HG03469 (cell line): ENCODE measurements at regions not wholly inside any gene's neighbourhood (a gene's known extent, or its start where the extent isn't known, plus 50 kb on each side); places are given as distances from the start of the nearest gene placed in this dataset.

ENCODE experiments used
- ATAC-seq: cut with Tn5 transposase; IDR thresholded peaks from one replicate; pipeline ENCODE4 v1.9.1; 2021; ENCODE audit warnings: mild to moderate bottlenecking, moderate library complexity, moderate number of reproducible peaks; ENCODE audit not compliant: unreplicated experiment

DNA sequence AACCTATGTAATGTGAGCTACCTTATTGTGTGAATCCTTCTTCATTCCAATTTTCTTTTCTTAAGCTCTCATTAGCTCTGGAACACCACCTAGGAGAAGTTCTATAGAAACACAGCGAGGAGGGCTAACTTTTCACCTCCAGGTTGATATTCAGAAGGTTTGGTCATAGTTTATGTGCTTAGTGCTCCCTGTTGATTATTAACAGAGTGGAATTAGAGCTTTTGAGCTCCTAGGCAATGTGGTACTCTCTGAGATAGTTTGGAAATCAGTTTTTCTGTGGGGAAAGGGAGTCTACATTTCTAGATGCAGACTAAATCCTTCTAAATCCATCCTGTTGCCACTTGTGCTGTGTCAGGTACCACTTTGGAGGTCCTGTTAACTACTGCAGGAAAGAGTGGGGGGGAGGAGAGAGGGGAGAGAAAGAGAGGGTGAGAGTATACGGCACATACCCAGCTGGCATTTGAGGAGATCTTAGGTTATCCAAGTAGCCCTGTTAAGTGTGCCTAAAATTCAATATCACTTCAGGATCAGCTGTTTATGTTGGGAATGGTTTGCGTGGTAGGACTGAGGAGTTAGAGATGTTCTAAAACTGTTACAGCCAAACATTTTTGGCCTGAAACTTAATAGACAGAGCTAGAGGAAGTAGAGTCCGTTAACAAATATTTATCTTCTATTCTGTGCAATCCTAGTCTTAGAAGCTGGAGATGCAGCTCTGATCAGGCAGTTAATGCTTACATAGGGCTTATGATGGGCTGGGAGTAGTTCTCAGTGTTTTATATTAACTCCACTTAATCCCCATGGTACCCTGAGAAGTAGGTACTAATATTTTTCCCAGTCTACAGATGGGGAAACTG lies 117.5 kb upstream of the PROK2 start:
- no peak for ATAC-seq

DNA sequence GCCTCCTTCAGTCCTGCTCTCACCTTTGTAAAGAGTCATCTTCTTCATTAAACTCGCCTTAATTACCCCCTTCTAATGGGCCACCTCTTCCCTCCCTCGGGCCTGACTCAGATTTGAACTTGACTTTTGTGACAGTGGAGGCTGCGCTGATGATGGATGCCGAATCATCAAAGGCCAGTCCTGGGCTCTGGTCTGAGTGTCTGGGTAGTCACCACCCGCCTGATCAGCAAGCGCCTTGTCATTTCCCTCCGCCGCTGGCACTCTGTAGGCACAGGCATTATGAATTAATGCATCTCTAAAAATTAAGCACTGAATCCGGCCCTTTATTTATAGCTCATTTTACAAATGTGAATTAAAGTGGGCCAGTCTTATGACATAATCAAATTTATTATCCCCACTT lies 116.7 kb upstream of the PROK2 start:
- no peak for ATAC-seq

DNA sequence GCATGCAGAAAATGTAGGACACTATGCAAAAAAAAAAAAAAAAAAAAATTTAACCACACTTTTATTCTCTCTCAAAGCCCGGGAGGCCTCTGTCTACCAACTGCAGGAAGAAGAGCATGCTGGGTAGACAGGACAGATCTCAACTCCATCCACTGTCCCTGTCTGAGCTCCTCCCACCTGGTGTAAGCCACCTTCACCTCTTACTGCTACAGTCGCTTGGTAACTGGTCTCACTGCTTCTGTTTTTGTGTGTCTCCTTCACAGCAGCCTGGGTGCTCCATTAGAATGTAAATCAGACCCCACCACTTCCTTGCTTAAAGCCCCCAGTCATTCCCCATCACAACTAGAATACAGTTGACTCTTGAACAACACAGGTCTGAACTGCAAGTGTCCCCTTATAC lies 115.1 kb upstream of the PROK2 start:
- ATAC-seq, result no peak

DNA sequence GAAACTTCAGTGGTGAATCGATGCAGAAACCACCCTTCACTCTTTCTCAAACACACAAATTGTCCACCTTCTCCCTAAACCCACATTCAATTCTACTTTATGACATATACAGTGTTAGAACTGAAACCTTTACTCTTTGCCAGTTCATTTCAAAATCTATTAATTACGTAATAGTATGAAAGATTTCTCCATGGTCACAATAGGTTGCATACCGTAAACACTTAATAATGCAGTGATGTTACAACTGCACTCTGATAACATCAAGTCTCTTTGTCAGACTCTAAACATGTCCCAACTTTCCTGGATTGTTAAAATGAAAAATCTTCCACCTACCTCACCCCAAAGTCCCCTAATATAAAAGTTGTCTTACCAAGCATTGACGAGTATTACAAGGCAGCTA lies 111.8 kb upstream of the PROK2 start:
- no peak for ATAC-seq

DNA sequence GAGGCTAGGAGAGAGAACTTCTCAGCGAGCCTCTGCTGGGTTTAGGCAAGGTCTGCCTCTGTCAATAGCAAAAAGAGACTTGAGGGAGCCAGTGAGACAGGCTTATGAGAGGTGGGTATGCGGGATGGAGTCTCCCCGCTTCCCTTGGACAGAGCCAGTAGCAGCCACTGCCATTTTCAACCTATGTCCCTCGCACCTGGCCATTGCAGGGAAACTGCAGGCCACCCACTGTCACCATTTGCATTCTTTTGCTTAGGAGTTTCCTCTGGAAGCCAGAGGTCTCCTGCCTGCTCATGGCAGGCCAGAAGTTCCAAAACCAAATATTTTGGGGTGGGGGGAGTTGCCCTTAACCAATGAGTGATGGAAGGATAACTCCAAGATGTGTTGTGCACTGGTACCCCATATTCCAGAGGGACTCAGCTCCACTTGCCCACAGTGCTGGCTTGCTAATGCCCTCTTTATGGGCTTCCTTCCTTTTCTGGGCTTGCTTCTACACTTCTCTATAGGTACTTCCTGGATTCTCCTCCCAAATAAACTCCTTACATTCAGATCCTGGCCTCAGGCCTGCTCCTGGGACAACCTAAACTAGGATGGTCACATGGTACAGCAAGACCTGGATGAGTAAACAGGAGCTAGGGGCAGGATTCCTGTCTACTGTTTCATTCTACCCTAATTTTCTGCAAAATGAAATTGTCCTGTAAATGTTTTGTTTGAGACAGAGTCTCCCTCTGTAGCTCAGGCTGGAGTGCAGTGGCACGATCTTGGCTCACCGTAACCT lies 108.9 kb upstream of the PROK2 start:
- ATAC-seq, result no peak

DNA sequence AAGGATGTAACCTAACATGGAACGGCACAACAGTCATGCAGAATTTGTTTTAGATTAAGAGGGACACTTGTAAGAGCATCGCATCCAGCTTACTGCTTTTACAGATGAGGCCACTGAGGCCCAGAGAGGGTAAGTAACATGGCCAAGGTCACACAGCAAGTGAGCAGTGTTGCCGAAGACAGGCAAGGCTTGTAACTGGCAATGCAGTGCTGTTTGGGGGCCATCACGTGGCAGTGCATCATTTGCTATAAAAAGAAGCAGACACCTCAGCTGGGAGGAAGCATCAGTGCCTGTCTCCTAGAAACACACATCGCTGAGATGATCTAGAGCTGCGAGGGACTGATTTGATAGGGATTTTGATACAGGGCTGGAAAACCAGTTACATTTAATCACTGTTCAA lies 108.2 kb upstream of the PROK2 start:
- ATAC-seq, result no peak

DNA sequence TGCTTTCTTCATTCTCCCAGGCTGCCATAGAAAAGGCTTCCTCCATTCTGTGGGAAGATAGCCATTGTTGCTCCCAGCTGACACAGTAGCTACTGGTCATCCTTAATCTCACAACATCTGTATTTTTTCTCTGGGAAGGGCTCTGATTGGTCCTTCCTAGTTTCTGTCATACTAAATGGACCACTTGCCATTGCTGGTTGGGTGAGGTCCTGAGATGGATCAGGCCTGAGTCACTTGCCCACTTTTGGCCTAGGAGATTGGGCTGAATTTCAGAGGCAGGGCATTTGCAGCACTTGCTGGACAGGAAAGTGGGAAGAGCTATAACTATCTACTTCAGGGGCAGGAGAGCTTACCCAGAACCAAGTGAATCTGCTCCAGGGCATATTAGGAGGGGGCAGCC lies 106.5 kb upstream of the PROK2 start:
- no peak for ATAC-seq

DNA sequence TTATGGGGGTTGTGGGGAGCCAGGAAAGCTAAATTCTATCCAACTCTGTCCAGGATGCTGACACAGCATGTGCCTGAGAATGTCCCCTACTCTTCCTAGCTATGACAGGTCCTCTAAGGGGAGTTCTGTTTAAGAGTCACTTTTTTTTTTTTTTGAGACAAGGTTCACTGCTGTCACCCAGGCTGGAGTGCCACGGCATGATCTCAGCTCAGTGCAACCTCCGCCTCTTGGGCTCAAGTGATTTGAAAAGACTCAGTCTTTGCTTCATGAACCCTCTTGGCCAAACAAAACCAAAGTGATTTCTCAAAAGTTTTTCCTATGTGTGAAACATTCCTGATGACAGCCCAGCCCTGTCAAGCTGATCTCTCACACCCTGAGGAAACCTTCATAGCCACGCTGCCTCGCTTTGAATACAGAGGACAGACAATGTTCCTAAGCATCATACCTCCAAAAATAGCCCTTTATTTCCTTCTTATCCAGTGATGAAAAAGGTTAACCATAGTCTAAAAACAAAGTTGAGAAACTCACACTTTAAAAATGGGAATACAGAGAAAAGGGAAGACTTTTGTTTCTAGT lies 105.5 kb upstream of the PROK2 start:
- ATAC-seq, result no peak

DNA sequence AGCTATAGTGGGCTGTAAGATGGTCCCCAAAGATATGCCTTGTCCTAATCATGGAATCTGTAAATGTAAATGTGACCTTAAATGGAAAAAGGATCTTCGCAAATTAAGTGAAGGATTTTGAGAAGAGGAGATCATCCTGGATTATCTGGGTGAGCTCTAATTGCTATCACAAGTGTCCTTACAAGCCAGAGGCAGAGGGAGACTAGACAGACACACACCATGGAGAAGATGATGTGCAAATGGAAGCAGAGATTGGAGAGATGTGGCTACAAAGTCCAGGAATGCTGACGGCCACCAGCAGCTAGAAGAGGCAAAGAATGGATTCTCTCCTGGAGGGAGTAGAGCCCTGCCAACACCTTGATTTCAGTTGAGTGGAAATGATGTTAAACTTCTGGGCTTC lies 102.3 kb upstream of the PROK2 start:
- ATAC-seq, result no peak

DNA sequence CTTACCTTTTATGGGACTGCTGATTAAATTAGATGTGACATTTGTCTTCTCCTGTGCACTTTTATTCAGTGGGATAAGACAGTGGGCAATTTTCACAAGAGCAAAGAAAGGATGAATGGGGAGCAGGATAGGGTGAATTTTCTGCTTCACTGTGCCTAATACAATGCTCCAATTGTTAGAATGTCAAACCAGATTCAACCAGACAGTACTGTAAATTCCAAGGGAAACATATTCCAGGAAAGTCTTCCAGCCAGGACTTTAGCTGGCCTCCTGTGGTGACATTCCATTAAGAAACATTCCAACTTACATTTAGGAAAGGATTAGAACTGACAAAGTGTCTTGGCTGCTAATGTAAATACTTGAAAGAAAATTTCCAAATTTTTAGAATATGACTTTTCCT lies 100.1 kb upstream of the PROK2 start:
- no peak for ATAC-seq

DNA sequence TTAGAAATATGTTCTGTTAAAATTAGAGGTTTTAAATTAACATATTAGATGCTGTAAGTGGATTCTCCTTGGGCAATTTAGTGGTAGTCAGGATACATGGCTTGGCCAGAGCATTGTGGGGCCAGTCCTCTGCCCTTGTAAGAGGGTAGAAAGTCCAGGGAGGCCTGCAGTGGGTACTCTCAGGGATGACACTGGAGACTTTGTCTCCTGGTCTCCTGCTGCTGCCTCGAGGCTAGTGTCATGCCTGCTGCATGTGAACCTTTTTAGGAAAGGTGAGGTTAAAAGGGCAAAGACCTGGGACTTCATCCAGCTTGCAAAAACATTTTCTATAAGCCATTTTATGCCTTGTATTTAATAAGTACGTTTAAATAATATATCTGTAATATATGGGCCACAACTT lies 96.8 kb upstream of the PROK2 start:
- no peak for ATAC-seq

DNA sequence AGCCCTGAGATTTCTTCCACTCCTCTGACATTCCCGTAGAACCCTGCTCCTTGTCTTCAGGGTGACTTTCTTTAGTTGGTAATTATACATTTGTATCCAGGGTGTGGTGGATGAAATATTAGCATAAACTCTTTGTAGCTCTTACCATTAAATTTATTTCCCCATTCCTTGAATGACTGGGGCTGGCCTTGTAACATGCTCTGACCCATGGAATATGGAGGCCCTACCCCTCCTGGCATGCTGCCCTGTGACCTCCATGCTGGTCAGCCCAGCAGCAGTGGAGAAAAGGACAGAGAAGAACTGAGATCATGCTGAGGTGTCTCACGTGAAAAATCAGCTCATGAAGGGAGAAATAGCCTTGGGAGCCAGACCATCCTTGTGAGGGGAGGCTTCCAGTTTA lies 96.1 kb upstream of the PROK2 start:
- ATAC-seq, result no peak

DNA sequence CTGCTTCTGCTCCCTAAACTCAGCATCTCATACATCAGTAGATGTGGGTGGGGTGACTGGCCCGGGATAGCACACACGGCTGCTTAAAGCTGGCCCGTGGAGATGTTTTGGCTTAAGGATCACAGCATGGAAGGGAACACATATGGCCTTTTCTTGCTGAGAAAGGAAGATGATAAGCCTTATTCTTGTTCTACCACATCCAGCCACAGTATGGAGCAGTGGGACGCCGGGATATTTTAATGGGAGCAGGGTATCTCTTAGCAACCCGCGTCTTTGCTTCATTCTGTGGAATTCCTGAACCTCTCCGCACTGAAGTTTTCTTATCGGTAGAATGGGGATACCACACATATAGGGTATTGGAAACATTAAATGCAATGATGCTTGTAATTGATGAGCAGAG lies 94.1 kb upstream of the PROK2 start:
- ATAC-seq, result no peak

DNA sequence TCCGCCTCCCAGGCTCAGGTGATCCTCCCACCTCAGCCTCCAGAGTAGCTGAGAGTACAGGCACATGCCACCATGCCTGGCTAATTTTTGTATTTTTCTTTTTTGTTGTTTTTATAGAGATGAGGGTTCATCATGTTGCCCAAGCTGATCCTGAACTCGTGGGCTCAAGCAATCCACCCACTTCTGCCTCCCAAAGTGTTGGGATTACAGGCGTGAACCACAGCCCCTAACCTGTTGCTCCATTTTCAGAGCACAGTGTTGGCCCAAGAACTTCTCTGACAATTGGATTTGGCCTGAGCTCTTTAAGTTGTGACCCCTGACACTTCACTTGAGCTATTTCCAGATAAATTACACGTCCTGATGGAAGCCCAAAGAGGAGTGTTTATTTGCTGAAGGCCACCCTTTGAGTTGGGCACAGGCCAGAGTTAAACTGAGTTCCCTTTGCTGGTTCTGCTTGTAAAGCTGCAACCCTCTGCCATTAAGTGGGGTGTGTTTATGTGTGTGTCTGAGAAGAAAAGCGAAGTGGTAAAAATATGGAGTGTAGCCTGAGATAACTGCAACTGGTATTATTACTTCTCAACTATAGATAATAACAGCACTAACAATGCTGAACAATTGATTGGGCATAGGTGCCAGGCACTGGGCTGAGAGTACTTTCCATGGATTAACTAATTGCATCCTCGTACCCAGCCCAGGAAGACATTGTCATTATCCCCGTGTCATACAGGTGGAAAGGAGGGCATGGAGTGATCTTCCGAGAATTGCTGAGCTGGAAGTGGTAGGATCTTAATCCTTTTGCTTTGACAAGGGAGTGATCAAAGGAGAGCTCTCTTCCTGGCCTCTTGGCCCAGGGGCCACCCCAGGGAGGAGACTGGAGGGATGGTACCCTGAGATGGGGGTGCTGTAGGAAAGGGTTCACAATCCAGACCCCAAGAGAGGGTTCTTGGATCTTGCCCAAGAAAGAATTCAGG lies 91.5 kb upstream of the PROK2 start:
- ATAC-seq, result no peak

DNA sequence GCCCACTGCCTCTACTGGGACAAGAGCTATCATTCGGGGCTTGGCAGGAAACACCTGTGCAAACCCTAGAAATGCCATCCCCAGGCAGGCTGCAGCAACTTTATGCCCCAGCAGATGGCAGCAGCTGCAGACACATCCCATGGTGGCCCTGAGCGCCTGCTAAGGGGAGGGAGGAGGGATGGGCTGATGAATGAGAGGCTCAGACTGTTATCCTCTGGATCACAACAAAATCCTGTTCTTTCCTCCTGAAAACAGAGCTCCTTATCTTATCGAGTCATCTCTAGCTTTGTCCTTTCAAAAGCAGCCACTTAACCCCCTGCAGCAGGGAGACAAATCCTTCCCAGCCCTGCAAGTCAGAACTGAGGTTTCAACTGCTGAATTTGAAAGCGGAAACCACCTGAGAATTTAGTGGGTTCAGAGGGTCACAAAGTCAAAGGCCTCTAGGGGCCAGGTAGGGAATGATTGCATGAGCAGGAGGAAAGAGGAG lies 90.6 kb upstream of the PROK2 start:
- peak; percentile 72 for ATAC-seq

DNA sequence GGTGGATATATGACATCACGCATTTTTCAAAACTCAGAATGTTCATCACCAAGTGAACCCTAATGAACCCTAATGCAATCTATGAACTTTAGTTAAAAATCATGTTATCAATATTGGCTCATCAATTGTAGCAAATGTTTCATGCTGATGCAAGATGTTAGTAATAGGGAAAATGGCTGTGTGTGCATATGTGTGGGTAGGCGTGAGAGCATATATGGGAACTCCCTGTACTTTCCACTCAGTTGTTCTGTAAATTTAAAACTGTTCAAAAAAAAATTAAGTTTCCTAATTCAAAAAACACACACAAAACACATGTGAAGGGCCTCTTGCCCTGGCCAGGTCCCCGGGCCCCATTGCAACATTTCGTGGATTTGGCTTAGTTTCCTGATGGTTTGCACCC lies 89.7 kb upstream of the PROK2 start:
- ATAC-seq, result no peak

DNA sequence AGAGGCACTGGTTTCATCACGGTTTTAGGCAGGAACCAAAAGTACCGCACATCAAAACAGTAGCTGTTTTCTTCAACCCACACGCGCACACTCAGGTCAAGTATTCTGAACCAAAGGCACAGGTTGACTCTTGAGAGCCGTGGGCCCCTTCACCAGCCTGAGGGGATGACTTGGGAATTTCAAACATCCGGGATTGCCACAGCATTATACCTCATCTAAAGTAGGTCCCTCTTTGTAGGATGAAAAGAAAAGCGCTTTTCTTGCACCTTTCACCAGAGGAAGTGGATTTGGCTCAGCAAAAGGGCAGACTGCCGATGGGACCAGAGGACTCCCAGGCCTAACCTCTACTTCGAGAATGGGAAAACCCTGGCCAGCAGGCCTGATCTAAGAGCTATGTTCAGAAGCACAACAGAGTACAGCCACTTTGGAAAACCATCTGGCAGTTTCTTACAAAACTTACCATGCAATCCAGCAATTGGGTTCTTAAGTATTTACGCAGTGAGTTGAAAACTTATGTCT lies 88.2 kb upstream of the PROK2 start:
- no peak for ATAC-seq

DNA sequence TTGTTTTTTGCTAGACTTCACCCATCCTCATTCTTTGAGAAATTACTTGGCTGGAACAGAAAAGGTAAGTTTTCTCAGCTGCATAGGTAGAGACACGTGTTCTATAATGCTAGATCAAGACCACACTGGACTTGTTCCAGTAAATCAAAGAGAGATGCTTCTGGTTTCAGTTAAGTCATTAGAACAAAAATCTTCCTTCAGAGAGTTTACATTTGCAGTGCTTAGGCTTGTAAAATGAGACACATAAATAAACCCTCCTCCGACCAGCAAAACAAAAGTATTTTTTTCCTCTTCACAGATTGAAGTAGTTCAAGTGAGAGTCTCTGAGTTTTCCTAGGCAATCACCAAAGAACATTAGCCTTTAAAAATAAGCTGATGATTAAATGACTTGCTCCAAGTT lies 87.3 kb upstream of the PROK2 start:
- ATAC-seq, result no peak

DNA sequence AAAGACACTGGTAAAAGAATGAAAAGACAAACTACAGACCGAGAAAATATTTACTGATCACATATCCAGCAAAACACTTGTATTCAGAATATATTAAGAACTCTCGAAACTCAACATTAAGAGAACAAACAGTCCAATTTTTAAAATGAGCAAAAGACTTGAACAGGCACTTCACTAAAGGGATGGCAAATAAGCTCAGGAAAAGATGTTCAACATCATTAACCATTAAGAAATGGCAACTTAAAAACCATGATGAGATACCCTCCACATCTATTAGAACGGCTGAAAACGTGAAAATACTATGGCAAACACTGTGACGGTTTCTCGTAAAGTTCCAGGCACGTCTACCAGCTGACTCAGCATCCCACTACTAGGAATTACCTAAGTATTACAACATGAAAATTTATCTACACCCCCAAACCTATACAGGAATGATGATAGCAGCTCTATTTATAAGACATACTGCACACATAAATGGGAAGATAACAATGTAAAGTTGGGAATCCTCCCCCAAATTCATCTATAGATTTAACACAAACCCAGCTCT lies 86.1 kb upstream of the PROK2 start:
- ATAC-seq, result no peak

DNA sequence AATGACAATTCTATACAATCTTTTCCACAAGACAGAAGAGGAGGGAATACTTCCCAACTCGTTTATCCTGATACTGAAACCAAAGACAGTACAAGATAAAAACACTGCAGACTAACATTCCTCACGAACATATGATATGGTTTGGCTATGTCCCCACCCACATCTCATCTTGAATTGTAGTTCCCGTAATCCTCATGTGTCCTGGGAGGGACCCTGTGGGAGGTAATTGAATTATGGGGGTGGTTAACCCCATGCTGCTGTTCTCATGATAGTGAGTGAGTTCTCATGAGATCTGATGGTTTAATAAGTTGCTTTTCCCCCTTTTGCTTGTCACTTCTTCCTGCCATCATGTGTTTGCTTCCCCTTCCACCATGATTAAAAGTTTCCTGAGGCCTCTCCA lies 83.9 kb upstream of the PROK2 start:
- ATAC-seq, result no peak
